Suprapubic skin (tissue), 4 donors: ENCODE measurements at regions not wholly inside any gene's neighbourhood (a gene's known extent, or its start where the extent isn't known, plus 50 kb on each side); places are given as distances from the start of the nearest gene placed in this dataset.

ENCODE experiments used
- CTCF ChIP-seq, 2 donors: fragments of 200-600 bp in 1 of 2; fragments of 450-650 bp in 1 of 2; sonication (generic) in 1 of 2; IDR thresholded peaks; one replicate each; pipeline ENCODE4 v1.5.1; 2016 to 2019; ENCODE audit warnings: antibody characterized with exemption in 2 of 2, mild to moderate bottlenecking in 1 of 2, moderate library complexity in 1 of 2
- EP300 ChIP-seq: sonication (generic); formaldehyde crosslinking; IDR thresholded peaks from one replicate; pipeline ENCODE4 v1.6.1; 2017; ENCODE audit warnings: antibody characterized with exemption
- POLR2A ChIP-seq, 2 donors: fragments of 450-650 bp; IDR thresholded peaks; one replicate each; pipeline ENCODE4 v1.6.1; 2017; ENCODE audit warnings: antibody characterized with exemption in 2 of 2, mild to moderate bottlenecking in 2 of 2, moderate library complexity in 2 of 2
- POLR2AphosphoS5 ChIP-seq, 3 donors: sonication (generic); formaldehyde crosslinking; IDR thresholded peaks; one replicate each; pipeline ENCODE4 v1.6.1; 2017; ENCODE audit warnings: antibody characterized with exemption in 3 of 3

- no peak for TF ChIP-seq CTCF (IDR thresholded peaks at IDR 0.05)
- TF ChIP-seq POLR2AphosphoS5 (IDR thresholded peaks at IDR 0.05) = no peak
- TF ChIP-seq EP300 = no peak
- TF ChIP-seq POLR2A (IDR thresholded peaks at IDR 0.05) = no peak
Measured at GRCh38 chr1:168819668-168820067, 90.7 kb upstream of the DPT start.
